Thyroid gland (tissue), 4 donors: ENCODE measurements at regions not wholly inside any gene's neighbourhood (a gene's known extent, or its start where the extent isn't known, plus 50 kb on each side); places are given as distances from the start of the nearest gene placed in this dataset.

Experiments used
- CTCF ChIP-seq, 6 experiments: fragments of 200-600 bp in 3 of 6; fragments of 450-650 bp in 3 of 6; sonication (generic) in 3 of 6; IDR thresholded peaks; one replicate each; pipeline ENCODE4 v1.5.1; 2016 to 2019; ENCODE audit warnings: antibody characterized with exemption in 6 of 6, mild to moderate bottlenecking in 2 of 6, inconsistent platforms in 1 of 6, moderate library complexity in 1 of 6
- POLR2A ChIP-seq, 2 donors: fragments of 450-650 bp; IDR thresholded peaks; one replicate each; pipeline ENCODE4 v1.6.1; 2017; ENCODE audit warnings: antibody characterized with exemption in 2 of 2, mild to moderate bottlenecking in 2 of 2, moderate library complexity in 1 of 2

GRCh38 chr11:106403751-106404150 lies 326.3 kb downstream of the AASDHPPT start:
- TF ChIP-seq CTCF (IDR thresholded peaks at IDR 0.05) (no peak), POLR2A (IDR thresholded peaks at IDR 0.05) (no peak)
